HG02852 (cell line): ENCODE measurements at regions not wholly inside any gene's neighbourhood (a gene's known extent, or its start where the extent isn't known, plus 50 kb on each side); places are given as distances from the start of the nearest gene placed in this dataset.

ENCODE experiments used
- ATAC-seq: cut with Tn5 transposase; IDR thresholded peaks from one replicate; pipeline ENCODE4 v1.9.1; 2021; ENCODE audit warnings: mild to moderate bottlenecking, moderate library complexity; ENCODE audit not compliant: unreplicated experiment

DNA sequence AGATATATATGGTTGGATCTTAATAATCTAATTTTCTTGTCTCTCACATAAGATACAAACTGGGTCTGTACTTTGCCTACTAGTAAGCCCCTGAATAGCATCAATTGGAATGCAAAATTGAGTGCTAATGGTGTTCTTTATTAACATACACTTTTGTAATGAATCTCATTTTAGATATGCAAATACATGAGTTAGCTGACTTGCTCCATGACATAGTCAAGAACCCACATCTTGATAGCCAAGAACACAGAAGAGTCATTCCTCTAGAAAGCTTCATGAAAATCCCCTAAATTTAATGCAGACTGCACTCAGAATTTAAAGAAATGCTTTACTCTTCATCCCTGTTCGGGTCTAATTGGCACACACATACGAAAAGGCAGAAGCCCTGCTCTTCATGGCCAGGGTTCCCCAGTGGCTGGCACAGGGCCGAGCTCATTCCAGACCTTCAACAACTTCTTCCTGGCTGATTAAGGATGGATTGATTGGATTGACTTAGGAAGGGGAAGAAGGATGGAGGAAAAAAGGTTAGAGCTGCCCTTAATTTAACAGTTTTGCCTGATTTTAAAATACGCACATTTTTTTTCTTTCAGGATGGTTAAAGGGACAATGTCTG, 431.1 kb upstream of the KLF6 start:
- ATAC-seq: no peak

GRCh38 chr10:4215485-4215884, 430.5 kb upstream of the KLF6 start:
- ATAC-seq: no peak

GRCh38 chr10:4214908-4215307, 429.9 kb upstream of the KLF6 start:
- no peak for ATAC-seq

DNA sequence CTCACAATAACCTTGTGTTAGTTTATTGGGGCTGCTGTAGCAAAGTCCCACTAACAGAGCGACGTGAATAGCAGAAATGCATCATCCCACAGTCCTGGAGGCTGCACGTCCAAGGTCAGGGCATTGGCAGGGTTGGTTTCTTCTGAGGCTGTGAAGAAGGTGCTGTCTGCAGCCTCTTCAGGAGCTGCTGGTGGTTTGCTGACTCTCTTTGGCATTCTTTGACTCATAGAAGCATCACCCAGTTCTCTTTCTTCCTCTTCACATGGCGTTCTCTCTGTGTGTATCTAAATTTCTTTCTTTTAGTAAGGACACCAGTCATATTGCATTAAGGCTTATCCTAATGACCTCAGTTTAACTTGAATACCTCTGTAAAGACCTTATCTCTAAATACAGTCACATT, 428.4 kb upstream of the KLF6 start:
- ATAC-seq: no peak

GRCh38 chr10:4212111-4212630, 427.2 kb upstream of the KLF6 start:
- ATAC-seq: no peak

- no peak for ATAC-seq
Observed at GRCh38 chr10:4208499-4208898, 423.5 kb upstream of the KLF6 start.

GRCh38 chr10:4205113-4205512, 420.1 kb upstream of the KLF6 start:
- ATAC-seq: no peak

GRCh38 chr10:4202938-4203337, 417.9 kb upstream of the KLF6 start:
- ATAC-seq: no peak

DNA sequence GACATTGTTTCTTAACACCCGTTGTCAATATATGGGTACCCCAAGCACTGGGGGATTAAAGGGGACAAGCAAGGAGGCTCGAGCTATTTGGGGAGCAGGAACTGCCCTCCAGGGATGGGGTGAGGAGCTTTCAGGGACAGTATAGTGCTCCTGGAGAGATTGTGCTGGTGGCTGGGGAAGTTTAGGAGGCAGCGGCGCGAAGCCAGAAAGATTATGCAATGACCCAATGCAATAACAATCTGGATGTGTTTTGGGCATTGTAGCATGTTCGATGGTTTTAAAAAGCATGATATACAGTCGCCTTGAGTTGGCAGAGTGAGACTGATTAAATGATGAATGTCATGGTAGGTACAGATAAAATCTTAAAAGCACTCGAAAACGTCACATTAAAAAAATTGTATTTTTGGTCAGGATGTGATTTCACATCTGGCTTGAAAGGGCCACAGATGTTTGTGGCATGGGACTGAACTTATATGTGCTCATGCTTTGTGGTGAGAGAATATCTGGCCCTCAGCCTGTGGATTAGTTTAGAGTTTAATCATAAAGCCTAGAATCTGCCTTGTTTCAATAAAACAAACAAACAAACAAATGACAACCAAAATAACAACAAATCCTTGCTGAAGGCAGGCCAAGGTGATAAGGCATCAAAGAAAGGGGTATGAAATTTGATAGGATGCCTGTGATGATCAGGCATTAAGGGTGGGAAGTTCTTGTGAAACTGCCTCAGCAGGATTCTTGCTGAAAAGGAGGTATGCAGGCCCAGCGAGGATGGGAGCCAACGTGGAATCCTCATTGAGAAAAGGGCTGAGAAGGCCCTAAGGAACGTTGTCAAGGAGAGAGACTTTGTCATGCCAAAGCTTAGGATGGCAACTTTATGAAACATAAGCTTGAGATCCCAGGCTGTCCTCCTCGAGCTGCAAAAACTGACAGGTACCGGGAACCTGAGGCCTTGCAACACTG, 417.1 kb upstream of the KLF6 start:
- ATAC-seq: no peak

GRCh38 chr10:4199196-4199595, 414.2 kb upstream of the KLF6 start:
- ATAC-seq: no peak

DNA sequence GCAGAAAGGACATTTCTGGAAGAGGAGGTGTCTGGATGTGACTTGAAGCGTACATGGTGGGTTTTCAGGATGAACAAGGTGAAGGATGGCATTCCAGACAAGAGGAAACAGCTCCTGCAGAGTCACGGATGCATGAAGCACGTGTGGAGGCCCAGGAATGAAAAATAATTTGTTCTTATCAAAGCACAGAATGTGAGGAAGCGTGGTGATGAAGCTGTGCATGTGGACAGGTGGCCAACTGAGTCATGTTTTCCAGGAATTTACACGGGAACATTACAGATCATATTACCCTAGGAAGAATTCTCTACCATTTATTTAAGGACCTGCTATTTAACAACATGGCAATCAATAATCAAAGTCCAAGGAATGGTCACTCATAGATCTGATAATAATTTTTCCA, 413.2 kb upstream of the KLF6 start:
- ATAC-seq: no peak

- ATAC-seq: no peak
Observed at GRCh38 chr10:4197676-4198075, 412.7 kb upstream of the KLF6 start.

- ATAC-seq: no peak
Observed at GRCh38 chr10:4196771-4197390, 411.9 kb upstream of the KLF6 start.

GRCh38 chr10:4196183-4196582, 411.2 kb upstream of the KLF6 start:
- ATAC-seq: no peak

GRCh38 chr10:4195213-4195612, 410.2 kb upstream of the KLF6 start:
- no peak for ATAC-seq

DNA sequence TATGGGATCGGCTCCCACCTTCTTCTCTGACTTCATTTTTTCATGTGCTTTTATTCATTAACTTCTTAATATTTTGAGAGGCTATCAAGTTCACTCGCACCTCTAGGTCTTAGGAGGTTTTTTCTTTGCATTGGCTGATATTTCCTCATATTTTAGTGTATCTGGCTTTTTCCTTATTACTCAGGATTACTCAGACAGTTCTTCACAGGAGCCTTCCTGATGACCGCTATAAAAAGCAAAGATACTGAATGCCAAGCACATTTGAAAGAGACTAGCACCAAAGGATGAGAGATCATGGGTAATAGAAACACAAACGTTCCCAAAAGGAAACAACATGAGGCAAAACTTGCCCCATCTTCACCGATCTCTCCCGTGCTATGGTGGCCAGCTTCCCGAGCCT, 409.2 kb upstream of the KLF6 start:
- ATAC-seq: no peak

DNA sequence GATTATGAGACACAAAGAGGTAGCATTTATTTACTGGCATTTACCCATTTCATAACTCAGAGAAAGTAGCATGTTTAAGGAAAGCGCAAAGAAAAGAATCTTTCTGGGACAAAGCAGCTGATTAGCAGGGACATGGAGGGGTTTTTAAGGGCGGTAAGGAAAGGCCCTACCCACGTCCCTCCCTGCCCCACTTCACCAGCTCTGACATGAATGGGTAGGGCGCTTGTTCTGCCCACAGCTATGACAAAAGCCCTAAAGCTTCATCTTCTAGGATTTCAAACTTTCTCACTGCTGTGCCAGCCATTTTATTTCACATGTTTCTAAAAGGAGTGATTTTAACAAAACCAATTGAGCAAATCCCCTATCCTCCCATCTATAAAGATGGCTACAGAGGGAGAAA, 406.9 kb upstream of the KLF6 start:
- ATAC-seq: no peak

- ATAC-seq: no peak
Observed at GRCh38 chr10:4191354-4191753, 406.3 kb upstream of the KLF6 start.

GRCh38 chr10:4190876-4191275, 405.9 kb upstream of the KLF6 start:
- ATAC-seq: no peak

DNA sequence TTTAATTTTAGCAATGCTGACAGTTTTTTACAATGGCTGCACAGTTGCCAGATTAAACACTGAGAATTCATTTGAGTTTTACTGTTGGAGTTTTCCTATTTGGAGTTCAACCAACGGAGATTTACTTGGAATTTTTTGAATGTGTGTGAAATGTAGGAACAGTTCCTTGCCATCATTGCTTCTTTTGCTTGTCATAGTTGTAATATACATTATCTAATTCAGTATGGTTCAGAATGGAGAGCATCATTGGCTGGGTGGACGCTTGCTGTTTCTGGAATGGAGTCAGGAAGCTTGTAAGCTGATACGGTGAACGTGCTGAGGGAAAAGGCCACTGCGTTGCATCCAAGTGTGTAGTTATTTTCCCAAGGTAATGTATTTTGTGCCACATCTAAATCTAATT, 404.3 kb upstream of the KLF6 start:
- no peak for ATAC-seq

- no peak for ATAC-seq
Observed at GRCh38 chr10:4188406-4188805, 403.4 kb upstream of the KLF6 start.
